HepG2 (cell line): ENCODE measurements at regions not wholly inside any gene's neighbourhood (a gene's known extent, or its start where the extent isn't known, plus 50 kb on each side); places are given as distances from the start of the nearest gene placed in this dataset.

Experiments used
- ATAC-seq: fragments of 200-7000 bp; cut with Tn5 transposase; 3 replicates; pipeline ENCODE4 v1.9.1; 2020; ENCODE audit warnings: mild to moderate bottlenecking, moderate library complexity
- BruUV-seq: library from RNA; stranded (reverse); fragments of 400-500 nt; replicated peaks from 2 replicates; lab custom pipeline; 2021; lab: Mats Ljungman, UMichigan
- CTCF ChIA-PET: fragments of 300-600 bp; formaldehyde crosslinking; extraction: SDS; loops from one replicate; lab custom pipeline; 2021; ENCODE audit warnings: low total read pairs, inconsistent platforms, low intra/inter-chr PET ratio; lab: Yijun Ruan, JAX
- POLR2A ChIA-PET: fragments of 350-600 bp; sonication (Branson Sonifier 250); formaldehyde crosslinking; loops from one replicate; lab custom pipeline; 2020; ENCODE audit warnings: antibody characterized with exemption, inconsistent platforms; lab: Yijun Ruan, JAX
- DNase-seq: peaks from one replicate; pipeline ENCODE4 v3.0.0-alpha.2; 2015; ENCODE audit warnings: low spot score
- FAIRE-seq: peaks from 3 replicates; lab custom pipeline; 2011; peaks lifted over from hg19 to GRCh38; lab: Jason Lieb, UNC
- H2AFZ ChIP-seq: one replicate; pipeline ENCODE4 v1.6.1; 2011; ENCODE audit warnings: low read length, inconsistent platforms
- H3K27ac ChIP-seq: fragments of 300-600 bp; 3 replicates; pipeline ENCODE4 v1.8.0; 2011; ENCODE audit warnings: mixed run types, mild to moderate bottlenecking, mixed read lengths, low read length, inconsistent platforms; ENCODE audit not compliant: insufficient read depth; ENCODE audit errors: extremely low read length
- H3K27me3 ChIP-seq, 2 experiments: fragments of 200-600 bp in 1 of 2; 2 replicates in 1 of 2; 3 replicates in 1 of 2; pipeline versions ENCODE4 v1.6.0 to v1.8.0; 2011; ENCODE audit warnings: low read length in 2 of 2, mild to moderate bottlenecking in 2 of 2, moderate library complexity in 2 of 2, inconsistent platforms in 1 of 2; ENCODE audit not compliant: insufficient read depth in 2 of 2, control insufficient read depth in 1 of 2
- H3K36me3 ChIP-seq, 2 experiments: fragments of 200-600 bp in 1 of 2; replicated peaks in 1 of 2; 2 replicates in 1 of 2; 3 replicates in 1 of 2; pipeline versions ENCODE4 v1.5.1 to v1.8.0; 2011; ENCODE audit warnings: low read length in 2 of 2, inconsistent platforms in 1 of 2; ENCODE audit not compliant: insufficient read depth in 2 of 2, control insufficient read depth in 1 of 2
- H3K4me1 ChIP-seq: 2 replicates; pipeline ENCODE4 v1.5.1; 2012; ENCODE audit warnings: low read length, inconsistent platforms; ENCODE audit not compliant: insufficient read depth
- H3K4me2 ChIP-seq: 2 replicates; pipeline ENCODE4 v1.6.0; 2011; ENCODE audit warnings: low read depth, low read length, inconsistent platforms
- H3K4me3 ChIP-seq, 3 experiments: fragments of 200-600 bp in 1 of 3; sonication (generic), shearing (Covaris generic) in 1 of 3; replicated peaks in 1 of 3; 2 replicates each; pipeline ENCODE4 v1.5.1; 2011 to 2016; ENCODE audit warnings: low read length in 3 of 3, inconsistent platforms in 2 of 3, low read depth in 2 of 3, mild to moderate bottlenecking in 2 of 3, control low read depth in 1 of 3, mixed read lengths in 1 of 3; ENCODE audit not compliant: insufficient read depth in 1 of 3
- H3K79me2 ChIP-seq: one replicate; pipeline ENCODE4 v1.6.1; 2011; ENCODE audit warnings: low read length, inconsistent platforms; ENCODE audit not compliant: insufficient read depth
- H3K9ac ChIP-seq: 2 replicates; pipeline ENCODE4 v1.6.0; 2011; ENCODE audit warnings: mild to moderate bottlenecking, low read depth, low read length, inconsistent platforms; ENCODE audit not compliant: insufficient read depth
- H3K9me3 ChIP-seq: 2 replicates; pipeline ENCODE4 v1.5.1; 2012; ENCODE audit warnings: mild to moderate bottlenecking, low read length
- H4K20me1 ChIP-seq: 2 replicates; pipeline ENCODE4 v1.6.0; 2011; ENCODE audit warnings: inconsistent platforms, mild to moderate bottlenecking, low read length, moderate library complexity; ENCODE audit not compliant: insufficient read depth
- ARID5B ChIP-seq: IDR thresholded peaks from 2 replicates; pipeline ENCODE4 v1.4.0; 2020; ENCODE audit warnings: mild to moderate bottlenecking, missing genetic modification reagents
- ATF7-NPFF ChIP-seq: sonication (generic); formaldehyde crosslinking; IDR thresholded peaks from 2 replicates; pipeline ENCODE4 v1.8.1; 2023; ENCODE audit warnings: mild to moderate bottlenecking, low read depth, missing genetic modification reagents, moderate library complexity
- CC2D1A ChIP-seq: sonication (generic); formaldehyde crosslinking; IDR thresholded peaks from 2 replicates; pipeline ENCODE4 v1.8.1; 2023; ENCODE audit warnings: mild to moderate bottlenecking, missing genetic modification reagents
- ISL2 ChIP-seq: sonication (generic); formaldehyde crosslinking; IDR thresholded peaks from 2 replicates; pipeline ENCODE4 v1.5.0; 2020; ENCODE audit warnings: missing genetic modification reagents
- KDM3A ChIP-seq: IDR thresholded peaks from 2 replicates; pipeline ENCODE4 v1.6.1; 2018; ENCODE audit warnings: low read depth, missing compliant biosample characterization
- KLF11 ChIP-seq: IDR thresholded peaks from 2 replicates; pipeline ENCODE4 v1.6.1; 2016; ENCODE audit warnings: missing compliant biosample characterization
- KMT2A ChIP-seq: sonication (generic); formaldehyde crosslinking; IDR thresholded peaks from 2 replicates; pipeline ENCODE4 v1.4.0; 2020; ENCODE audit warnings: missing genetic modification reagents
- LCORL ChIP-seq, 2 experiments: fragments of 450-650 bp in 1 of 2; sonication (generic) in 1 of 2; formaldehyde crosslinking in 1 of 2; IDR thresholded peaks; 2 replicates each; pipeline versions ENCODE4 v1.5.0 to v1.6.1; 2017 to 2020; ENCODE audit warnings: antibody characterized with exemption in 1 of 2, missing genetic modification reagents in 1 of 2
- MTF1 ChIP-seq: sonication (generic); formaldehyde crosslinking; IDR thresholded peaks from 2 replicates; pipeline ENCODE4 v1.5.0; 2020; ENCODE audit warnings: missing genetic modification reagents
- ZBTB20 ChIP-seq: sonication (generic); formaldehyde crosslinking; IDR thresholded peaks from 2 replicates; pipeline ENCODE4 v1.8.1; 2023; ENCODE audit warnings: missing genetic modification reagents, low read depth, mild to moderate bottlenecking, borderline replicate concordance
- ZNF317 ChIP-seq: sonication (generic); formaldehyde crosslinking; IDR thresholded peaks from 2 replicates; pipeline ENCODE4 v1.5.0; 2020; ENCODE audit warnings: mild to moderate bottlenecking, missing genetic modification reagents
- ZNF747 ChIP-seq: sonication (generic); formaldehyde crosslinking; IDR thresholded peaks from 2 replicates; pipeline ENCODE4 v1.8.1; 2023; ENCODE audit warnings: missing genetic modification reagents, mild to moderate bottlenecking, borderline replicate concordance
- ZNF816 ChIP-seq: sonication (generic); formaldehyde crosslinking; IDR thresholded peaks from 2 replicates; pipeline ENCODE4 v1.8.0; 2022; ENCODE audit warnings: missing genetic modification reagents, mild to moderate bottlenecking, borderline replicate concordance
- ZSCAN12 ChIP-seq: sonication (generic); formaldehyde crosslinking; IDR thresholded peaks from 2 replicates; pipeline ENCODE4 v1.9.0; 2021; ENCODE audit warnings: mild to moderate bottlenecking, missing genetic modification reagents
- WGBS: methylation state at CpG from one replicate; pipeline ENCODE4 v1.1.6; 2017; ENCODE audit warnings: low lambda C conversion rate; 5-methylcytosine and 5-hydroxymethylcytosine counted together
- in situ Hi-C: cut with HindIII; loops from 2 replicates; pipeline ENCODE4 v1.10.0; 2017; ENCODE audit warnings: low pct_unique_long_range_greater_than_20kb; ENCODE audit not compliant: extremely low pct_ligation_motif_present
- intact Hi-C: fragments of 100-400 bp; cut with micrococcal nuclease; formaldehyde crosslinking; loops from one replicate; pipeline ENCODE4 v1.10.0; 2022; ENCODE audit not compliant: unreplicated experiment

DNA sequence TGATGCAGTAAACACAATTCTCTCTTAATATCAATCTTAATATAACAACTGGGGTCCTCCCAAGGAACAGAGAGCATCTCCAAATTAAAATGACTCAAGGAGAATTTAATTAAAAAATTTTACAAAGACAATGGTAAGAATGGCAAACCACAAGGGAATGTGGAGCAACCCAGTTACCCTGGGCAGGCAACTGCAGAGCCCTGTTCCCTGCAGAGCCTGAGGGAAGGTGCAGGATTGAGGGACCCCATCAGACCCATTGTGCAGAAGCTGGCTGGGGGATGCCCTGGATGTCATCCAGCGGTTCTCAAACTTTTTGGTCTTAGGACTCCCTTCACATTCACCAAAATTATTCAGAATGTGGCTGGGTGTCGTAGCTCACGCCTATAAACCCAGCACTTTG, 262.8 kb downstream of the FBXO15 start:
- no peak for DNase-seq
- H3K4me2 ChIP-seq = no peak overlapping the region
- no peak for ATAC-seq
- H3K4me1 ChIP-seq = no peaks in the 10 kb centered on the region
- WGBS = 0% methylated on average over 2 of the region's 3 CpGs
- no peak overlapping the region for H3K27ac ChIP-seq
- no peak overlapping the region for H3K4me3 ChIP-seq
- TF ChIP-seq LCORL (IDR thresholded peaks at IDR 0.05) (no peak), LCORL (CRISPR knock-in tag; IDR thresholded peaks at IDR 0.05) (no peak), ZNF317 (CRISPR knock-in tag) (no peak), KMT2A (CRISPR knock-in tag) (no peak), ZSCAN12 (CRISPR knock-in tag) (no peak), ZNF747 (CRISPR knock-in tag) (no peak), MTF1 (no peak), KDM3A (CRISPR knock-in tag) (no peak), ISL2 (CRISPR knock-in tag) (no peak), KLF11 (CRISPR knock-in tag) (no peak), ZBTB20 (CRISPR knock-in tag) (no peak), CC2D1A (CRISPR knock-in tag) (no peak), ARID5B (CRISPR knock-in tag) (no peak), ATF7-NPFF (CRISPR knock-in tag) (no peak), ZNF816 (CRISPR knock-in tag) (no peak)
- TF ChIP-seq, all 625 proteins: peak for 0
- ChIA-PET CTCF (no interaction called here), POLR2A (no interaction called here)
- H3K79me2 ChIP-seq = no peaks in the 10 kb centered on the region
- no peaks in the 10 kb centered on the region for H3K36me3 ChIP-seq
- no peaks in the 10 kb centered on the region for H4K20me1 ChIP-seq
- no peaks in the 10 kb centered on the region for H3K9me3 ChIP-seq
- no peak overlapping the region for H3K9ac ChIP-seq
- FAIRE-seq = no peak
- no peaks in the 10 kb centered on the region for H3K27me3 ChIP-seq
- H2AFZ ChIP-seq = no peak overlapping the region
- no TSS peak for BruUV-seq
- intact Hi-C loops (no loop called here), in situ Hi-C loops (no loop called here)
